Panc1 (cell line): ENCODE measurements at regions not wholly inside any gene's neighbourhood (a gene's known extent, or its start where the extent isn't known, plus 50 kb on each side); places are given as distances from the start of the nearest gene placed in this dataset.

Experiments
- ATAC-seq: fragments of 200-7000 bp; cut with Tn5 transposase; 2 replicates; pipeline ENCODE4 v1.9.1; 2020; ENCODE audit warnings: mild to moderate bottlenecking, moderate library complexity
- BruUV-seq: library from RNA; stranded (reverse); fragments of 400-500 nt; replicated peaks from 2 replicates; lab custom pipeline; 2021; lab: Mats Ljungman, UMichigan
- CTCF ChIA-PET: fragments of 300-600 bp; sonication (Branson Sonifier 250); formaldehyde crosslinking; loops from one replicate; lab custom pipeline; 2022; ENCODE audit warnings: antibody characterized with exemption; lab: Charles Lee
- POLR2A ChIA-PET: fragments of 300-600 bp; sonication (Branson Sonifier 250); formaldehyde crosslinking; loops from one replicate; lab custom pipeline; 2022; ENCODE audit warnings: antibody characterized with exemption; lab: Charles Lee
- DNase-seq: peaks from one replicate; pipeline ENCODE4 v3.0.0-alpha.2; 2010; ENCODE audit warnings: low read depth, low spot score
- H3K27ac ChIP-seq: 2 replicates; pipeline ENCODE4 v1.5.1; 2011; ENCODE audit warnings: mild to moderate bottlenecking, low read length, inconsistent platforms
- H3K27me3 ChIP-seq: fragments of 200-500 bp; sonication (Bioruptor generic); 2 replicates; pipeline ENCODE4 v1.6.0; 2014; ENCODE audit warnings: low read length, inconsistent platforms; ENCODE audit not compliant: control insufficient read depth, insufficient read depth
- H3K36me3 ChIP-seq: fragments of 200-500 bp; sonication (Bioruptor generic); 2 replicates; pipeline ENCODE4 v1.5.1; 2014; ENCODE audit warnings: inconsistent platforms, mild to moderate bottlenecking, low read length, moderate library complexity; ENCODE audit not compliant: control insufficient read depth, insufficient read depth
- H3K4me1 ChIP-seq: 2 replicates; pipeline ENCODE4 v1.5.1; 2011; ENCODE audit warnings: inconsistent platforms, mild to moderate bottlenecking, low read length, moderate library complexity; ENCODE audit not compliant: control insufficient read depth, insufficient read depth
- H3K4me3 ChIP-seq, 2 experiments: 2 replicates each; pipeline ENCODE4 v1.5.1; 2011 to 2012; ENCODE audit warnings: low read depth in 2 of 2, low read length in 2 of 2, mild to moderate bottlenecking in 2 of 2, inconsistent platforms in 1 of 2, moderate library complexity in 1 of 2
- H3K9me3 ChIP-seq: fragments of 200-500 bp; sonication (Bioruptor generic); 2 replicates; pipeline ENCODE4 v1.5.1; 2014; ENCODE audit warnings: low read depth, mild to moderate bottlenecking, inconsistent platforms, low read length, moderate library complexity; ENCODE audit not compliant: control insufficient read depth, insufficient read depth
- CTCF ChIP-seq: fragments of 450-650 bp; IDR thresholded peaks from 2 replicates; pipeline ENCODE4 v1.5.1; 2017; ENCODE audit warnings: mild to moderate bottlenecking
- POLR2AphosphoS5 ChIP-seq: IDR thresholded peaks from 2 replicates; pipeline ENCODE4 v1.6.1; 2012; ENCODE audit warnings: mild to moderate bottlenecking, low read depth, low read length, moderate library complexity
- REST ChIP-seq, 2 experiments: IDR thresholded peaks; 2 replicates each; pipeline ENCODE4 v1.6.1; 2011 to 2012; ENCODE audit warnings: low read depth in 2 of 2, control low read depth in 1 of 2, low read length in 1 of 2, mild to moderate bottlenecking in 1 of 2, moderate library complexity in 1 of 2; ENCODE audit not compliant: insufficient read depth in 1 of 2
- SIN3A ChIP-seq: IDR thresholded peaks from 2 replicates; pipeline ENCODE4 v1.6.1; 2012; ENCODE audit warnings: low read depth, mild to moderate bottlenecking, low read length, moderate library complexity, borderline replicate concordance; ENCODE audit not compliant: insufficient read depth
- TCF7L2 ChIP-seq: IDR thresholded peaks from 2 replicates; pipeline ENCODE4 v1.6.1; 2011; ENCODE audit warnings: mild to moderate bottlenecking, low read depth, low read length, inconsistent platforms
- in situ Hi-C: cut with HindIII; loops from 2 replicates; pipeline ENCODE4 v1.10.0; 2016; ENCODE audit warnings: low sequenced_read_pairs, low pct_unique_long_range_greater_than_20kb
- intact Hi-C: fragments of 100-400 bp; cut with micrococcal nuclease; formaldehyde crosslinking; loops from one replicate; pipeline ENCODE4 v1.10.0; 2022; ENCODE audit not compliant: unreplicated experiment

GRCh38 chr2:88281302-88282217 is 111.4 kb downstream of the THNSL2 start:
- BruUV-seq = no TSS peak
- intact Hi-C loops = no loop called here

GRCh38 chr2:88269836-88270235 is 99.7 kb downstream of the THNSL2 start:
- in situ Hi-C loops (no loop called here), intact Hi-C loops (no loop called here)
- H3K27me3 ChIP-seq = 0 out of 2 replicates have a peak, but pooled peaks cover 2% of the 10 kb centered on the region
- CTCF ChIA-PET = no interaction called here
- no peak for TF ChIP-seq TCF7L2
- no peak for TF ChIP-seq SIN3A
- no peak for TF ChIP-seq REST (IDR thresholded peaks at IDR 0.05; ENCODE audit: insufficient read depth in 1 of 2, low read depth in 2 of 2, low read length in 1 of 2)
- no peak for TF ChIP-seq POLR2AphosphoS5
- TF ChIP-seq CTCF = no peak
- no peaks in the 10 kb centered on the region for H3K36me3 ChIP-seq
- ATAC-seq (no peak), DNase-seq (no peak)
- no TSS peak for BruUV-seq
- no peak overlapping the region for H3K4me3 ChIP-seq
- POLR2A ChIA-PET = no interaction called here
- no peak overlapping the region for H3K27ac ChIP-seq
- H3K4me1 ChIP-seq = no peaks in the 10 kb centered on the region
- no peaks in the 10 kb centered on the region for H3K9me3 ChIP-seq

More at GRCh38 chr2:88281302-88282217, 111.4 kb downstream of the THNSL2 start:
- Histone ChIP-seq H3K4me1 (no peaks in the 10 kb centered on the region), H3K27me3 (no peaks in the 10 kb centered on the region), H3K27ac (no peak overlapping the region), H3K4me3 (no peak overlapping the region), H3K9me3 (no peaks in the 10 kb centered on the region), H3K36me3 (no peaks in the 10 kb centered on the region)
- in situ Hi-C loops = no loop called here
- ChIA-PET CTCF (no interaction called here), POLR2A (no interaction called here)
- ATAC-seq (no peak), DNase-seq (no peak)
- TF ChIP-seq POLR2AphosphoS5 = no peak
- no peak for TF ChIP-seq CTCF
- no peak for TF ChIP-seq SIN3A
- no peak for TF ChIP-seq TCF7L2
- TF ChIP-seq REST (IDR thresholded peaks at IDR 0.05; ENCODE audit: insufficient read depth in 1 of 2, low read depth in 2 of 2, low read length in 1 of 2) = no peak
